GM18907 (cell line): ENCODE measurements at regions not wholly inside any gene's neighbourhood (a gene's known extent, or its start where the extent isn't known, plus 50 kb on each side); places are given as distances from the start of the nearest gene placed in this dataset.

Experiments
- ATAC-seq: cut with Tn5 transposase; IDR thresholded peaks from one replicate; pipeline ENCODE4 v1.9.1; 2021; ENCODE audit warnings: mild to moderate bottlenecking, moderate library complexity; ENCODE audit not compliant: unreplicated experiment

DNA sequence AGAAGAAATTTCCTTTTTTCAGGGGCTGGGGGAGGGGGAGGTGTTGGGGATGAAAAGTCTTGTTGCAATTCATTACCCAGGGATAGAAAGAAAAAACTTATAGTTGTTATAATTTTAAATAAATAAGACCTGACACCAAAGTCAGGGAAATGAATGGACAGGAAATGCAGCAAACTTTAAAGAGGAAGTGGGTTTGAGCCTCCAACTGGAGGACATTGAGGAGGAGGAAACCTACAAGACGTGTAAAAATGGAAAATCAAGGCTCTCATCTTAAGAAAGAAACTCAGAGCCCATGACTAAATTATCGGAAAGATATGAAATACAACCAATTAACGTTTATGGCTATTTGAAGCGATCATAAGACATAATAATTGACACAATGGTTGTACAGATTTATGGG, 54.4 kb downstream of the NIBAN1 start:
- no peak for ATAC-seq

GRCh38 chr1:184915463-184916090, 58.7 kb downstream of the NIBAN1 start:
- no peak for ATAC-seq

DNA sequence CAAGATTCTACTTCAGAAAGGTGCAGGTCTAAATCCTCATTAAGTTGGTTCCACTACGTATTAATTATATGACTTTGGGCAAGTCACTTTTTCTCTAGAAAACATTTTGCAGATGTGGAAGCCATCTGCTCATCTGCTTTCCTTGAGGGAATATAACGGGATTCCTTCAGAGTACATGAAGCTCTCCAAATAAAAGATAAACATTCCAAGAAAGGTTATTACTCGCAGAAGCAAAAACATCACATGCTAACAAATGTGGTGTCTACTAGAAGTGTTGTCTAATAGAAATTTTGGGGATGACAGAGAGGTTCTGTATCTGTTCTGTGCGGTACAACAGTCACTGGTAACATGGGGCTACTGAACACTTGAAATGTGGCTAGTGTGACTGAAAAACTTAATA, 60.2 kb downstream of the NIBAN1 start:
- ATAC-seq, result no peak

- ATAC-seq, result no peak
Observed at GRCh38 chr1:184912392-184912791, 61.9 kb downstream of the NIBAN1 start.

GRCh38 chr1:184911830-184912229, 62.5 kb downstream of the NIBAN1 start:
- ATAC-seq, result no peak

GRCh38 chr1:184911103-184911745, 63.1 kb downstream of the NIBAN1 start:
- ATAC-seq, result no peak

GRCh38 chr1:184910691-184911091, 63.6 kb downstream of the NIBAN1 start:
- ATAC-seq, result no peak

- ATAC-seq, result no peak
Observed at GRCh38 chr1:184910005-184910404, 64.3 kb downstream of the NIBAN1 start.

- no peak for ATAC-seq
Observed at GRCh38 chr1:184909019-184909418, 65.3 kb downstream of the NIBAN1 start.

DNA sequence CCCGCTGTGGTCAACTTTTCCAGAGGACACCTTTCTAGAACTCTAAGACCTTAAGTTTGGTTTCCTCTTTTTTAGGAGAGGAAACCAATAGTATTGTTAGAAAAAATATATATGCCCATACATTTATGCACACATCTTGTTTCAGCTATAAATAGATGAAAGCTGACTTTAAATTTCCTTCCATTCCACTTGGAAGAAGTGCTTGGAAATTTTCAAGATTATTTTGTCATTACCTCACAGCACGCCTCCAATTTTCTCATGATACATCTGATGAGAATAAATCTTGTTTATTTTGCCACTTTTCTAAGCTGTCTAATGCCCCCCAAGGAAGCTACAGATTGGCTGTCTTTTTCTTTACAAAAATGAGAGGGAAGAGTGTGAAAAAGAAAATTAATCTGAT, 65.8 kb downstream of the NIBAN1 start:
- no peak for ATAC-seq

- ATAC-seq, result no peak
Observed at GRCh38 chr1:184907500-184907899, 66.8 kb downstream of the NIBAN1 start.

DNA sequence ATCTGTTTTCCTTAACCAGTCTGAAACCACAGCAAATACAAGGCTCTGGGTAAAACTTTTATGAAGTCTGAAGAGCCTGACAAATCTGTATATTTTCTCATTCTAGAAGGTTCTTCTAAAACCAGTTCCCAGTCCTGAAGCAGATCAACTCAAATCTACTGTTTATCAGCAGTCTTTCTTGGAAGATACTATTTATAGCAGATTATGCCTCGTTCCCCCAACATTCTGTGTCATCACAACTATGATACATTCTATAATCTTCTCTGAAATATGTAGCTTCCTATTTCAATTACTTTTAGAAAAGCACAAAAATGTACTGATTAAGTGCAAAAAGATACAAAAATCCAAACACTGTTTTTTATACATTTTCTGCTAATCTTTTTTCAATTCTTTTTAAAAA, 67.5 kb downstream of the NIBAN1 start:
- no peak for ATAC-seq

- no peak for ATAC-seq
Observed at GRCh38 chr1:184905601-184906322, 68.5 kb downstream of the NIBAN1 start.

- ATAC-seq, result no peak
Observed at GRCh38 chr1:184903111-184903692, 71.1 kb downstream of the NIBAN1 start.

- no peak for ATAC-seq
Observed at GRCh38 chr1:184900507-184900906, 73.8 kb downstream of the NIBAN1 start.

DNA sequence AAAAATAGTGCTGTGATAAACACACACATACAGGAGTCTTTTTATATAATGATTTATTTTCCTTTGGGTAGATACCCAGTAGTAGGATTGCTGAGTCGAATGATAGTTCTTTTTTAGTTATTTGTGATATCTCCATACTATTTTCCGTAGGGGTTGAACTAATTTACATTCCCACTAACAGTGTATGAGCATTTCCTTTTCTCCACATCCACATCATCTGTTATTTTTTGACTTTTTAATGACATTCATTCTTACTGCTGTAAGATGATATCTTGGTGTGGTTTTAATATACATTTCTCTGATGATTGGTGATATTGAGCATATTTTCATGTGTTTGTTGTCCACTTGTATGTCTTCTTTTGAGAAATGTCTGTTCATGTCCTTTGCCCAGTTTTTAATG, 78.3 kb downstream of the NIBAN1 start:
- no peak for ATAC-seq

DNA sequence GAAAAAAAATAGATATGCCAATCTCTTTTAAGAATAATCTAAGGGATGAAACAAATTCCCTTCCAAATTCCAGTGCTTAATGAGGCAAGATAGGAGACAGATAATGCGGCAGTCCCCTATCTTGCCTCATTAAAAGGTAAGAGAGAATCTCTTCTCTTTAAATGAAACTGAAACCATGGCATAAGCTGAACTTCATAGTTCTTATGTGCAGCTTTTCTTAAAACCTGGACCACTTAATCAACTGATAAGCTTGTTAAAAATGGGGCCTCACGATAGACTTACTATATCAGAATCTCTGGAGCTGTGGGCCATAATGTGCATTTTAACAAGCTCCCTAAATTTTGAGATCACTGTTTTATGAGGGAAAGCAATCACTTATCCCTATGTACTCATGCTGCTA, 79.2 kb downstream of the NIBAN1 start:
- ATAC-seq, result no peak

DNA sequence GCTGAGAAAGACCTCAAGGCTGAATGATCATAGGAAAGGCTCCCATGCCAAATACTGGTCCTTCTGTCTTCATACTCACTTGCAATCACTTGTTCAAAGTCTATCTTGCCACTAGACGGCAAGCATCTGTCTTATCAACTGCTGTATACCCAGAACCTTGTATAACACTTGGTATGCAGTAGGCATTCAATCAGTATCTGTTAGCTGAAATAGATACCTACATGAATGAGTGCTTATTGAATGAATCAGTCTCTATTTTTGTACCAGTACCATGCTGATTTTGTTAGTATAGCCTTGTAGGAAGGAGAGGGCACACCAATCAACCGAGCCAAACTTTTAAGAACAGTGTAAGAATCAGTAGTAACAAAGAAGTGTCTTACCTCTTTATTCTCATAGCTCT, 80.6 kb downstream of the NIBAN1 start:
- ATAC-seq, result no peak

DNA sequence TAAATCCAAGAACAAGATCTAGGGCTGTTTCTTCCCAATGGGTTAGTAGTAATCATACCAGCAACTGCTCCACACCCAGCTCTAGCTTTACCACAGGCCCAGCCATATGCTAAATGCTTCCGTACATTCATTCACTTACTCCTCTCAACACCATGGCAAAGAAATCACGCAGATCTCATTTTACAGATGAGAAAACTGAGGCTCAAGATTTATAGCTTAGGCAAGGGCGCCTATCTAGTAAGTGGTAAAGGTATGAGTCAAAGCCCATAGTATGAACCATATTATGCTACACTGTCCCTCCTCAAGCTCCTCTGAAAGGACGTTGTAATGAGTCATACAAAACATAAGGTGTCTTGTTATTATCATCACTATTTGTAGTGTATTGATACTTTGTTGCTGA, 82.2 kb downstream of the NIBAN1 start:
- ATAC-seq, result peak; percentile 85

DNA sequence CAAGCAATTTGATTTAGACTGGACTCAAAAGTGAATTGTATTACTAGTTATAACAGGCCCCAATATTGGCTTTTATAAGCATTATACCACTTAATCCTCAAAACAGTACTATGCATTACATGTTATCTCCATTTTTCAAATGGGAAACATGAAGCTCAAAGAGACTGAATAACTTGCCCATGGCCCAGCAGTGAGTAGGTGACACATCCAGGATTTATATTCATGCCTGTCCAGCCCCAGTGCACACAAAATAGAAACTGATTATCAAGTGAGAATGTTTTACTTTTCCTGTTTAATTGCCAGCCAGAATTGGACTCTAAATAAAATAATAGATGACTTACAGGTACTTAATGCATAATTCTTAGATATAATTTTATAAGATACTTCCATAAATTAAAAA, 82.9 kb downstream of the NIBAN1 start:
- ATAC-seq, result no peak

DNA sequence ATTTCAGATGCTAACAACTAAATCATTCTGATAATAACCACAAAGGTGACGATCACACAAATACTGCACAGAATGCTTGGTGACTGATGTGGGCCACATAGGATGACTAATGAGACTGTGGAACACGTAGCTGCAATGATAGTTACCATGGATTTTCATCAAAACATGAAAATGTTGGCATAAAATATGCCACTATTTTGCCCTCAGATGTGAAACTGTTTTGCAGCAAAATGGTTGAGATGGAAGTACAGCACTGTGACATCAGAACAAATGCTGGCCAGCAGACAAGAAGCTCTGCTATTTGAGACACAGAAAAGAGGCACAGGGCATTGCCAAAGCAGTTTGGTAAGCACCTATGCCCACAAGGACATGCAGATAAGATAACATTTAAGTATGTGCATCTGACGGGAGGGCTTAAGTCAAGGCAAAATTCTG, 83.8 kb downstream of the NIBAN1 start:
- ATAC-seq, result no peak

- no peak for ATAC-seq
Observed at GRCh38 chr1:184889902-184890301, 84.4 kb downstream of the NIBAN1 start.
